GM18858 (cell line): ENCODE measurements at regions not wholly inside any gene's neighbourhood (a gene's known extent, or its start where the extent isn't known, plus 50 kb on each side); places are given as distances from the start of the nearest gene placed in this dataset.
A peak's percentile ranks its signal among the peaks of the same experiment; 100 is the strongest.
"Not testable (repeated sequence)": the region's sequence is repeated elsewhere in the genome, so short reads cannot be mapped to it uniquely, and the experiment has no call there.

ENCODE experiments used
- ATAC-seq: cut with Tn5 transposase; IDR thresholded peaks from one replicate; pipeline ENCODE4 v1.9.1; 2021; ENCODE audit not compliant: unreplicated experiment

- ATAC-seq, result not testable (repeated sequence)
These were observed 210.8 kb downstream of the CCDC74A start for GRCh38 chr2:131738533-131738932.

DNA sequence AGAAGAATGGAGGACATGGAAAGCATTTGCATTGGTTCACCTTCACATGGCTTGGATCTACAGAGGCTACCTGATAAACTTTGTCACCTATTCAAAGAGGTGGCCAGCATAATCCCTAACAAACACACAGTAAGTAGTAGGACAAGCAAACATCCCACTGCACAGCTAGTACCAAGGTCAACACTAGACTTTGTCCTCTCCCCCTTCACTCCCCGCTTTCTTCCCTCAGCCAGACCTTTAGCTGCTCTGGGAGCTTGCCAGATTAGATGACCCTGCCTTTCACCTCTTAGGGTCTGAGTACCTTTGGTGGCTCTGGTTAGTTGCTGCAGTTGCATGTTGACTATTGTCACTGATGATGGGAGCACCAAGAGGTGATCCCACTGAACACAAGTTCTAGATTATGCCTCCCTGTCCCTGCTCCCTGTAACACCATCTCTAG is 211.3 kb downstream of the CCDC74A start:
- ATAC-seq, result not testable (repeated sequence)

GRCh38 chr2:131753640-131754561 is 226.2 kb downstream of the CCDC74A start:
- ATAC-seq, result no peak

GRCh38 chr2:131754929-131755720 is 227.4 kb downstream of the CCDC74A start:
- ATAC-seq, result no peak

- ATAC-seq, result no peak
These were observed 228.6 kb downstream of the CCDC74A start for GRCh38 chr2:131756141-131756907.

DNA sequence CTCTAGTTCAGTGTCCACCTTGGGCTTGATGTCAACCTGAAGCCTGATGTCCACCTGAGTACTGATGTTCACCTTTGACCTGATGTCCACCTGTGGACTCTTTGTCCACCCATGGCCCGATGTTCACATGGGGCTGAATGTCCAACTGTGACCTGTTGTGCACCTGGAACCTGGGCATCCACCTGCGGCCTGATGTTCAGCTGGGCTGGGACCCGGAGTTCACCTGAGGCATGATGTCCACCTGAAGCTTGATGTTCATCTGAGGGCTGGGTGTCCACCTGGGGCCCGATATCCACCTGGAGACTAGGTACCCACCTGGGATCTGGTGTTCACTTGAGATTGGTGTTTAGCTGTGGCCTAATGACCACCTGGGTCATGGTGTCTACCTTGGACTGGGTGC is 231.3 kb downstream of the CCDC74A start:
- not testable (repeated sequence) for ATAC-seq

DNA sequence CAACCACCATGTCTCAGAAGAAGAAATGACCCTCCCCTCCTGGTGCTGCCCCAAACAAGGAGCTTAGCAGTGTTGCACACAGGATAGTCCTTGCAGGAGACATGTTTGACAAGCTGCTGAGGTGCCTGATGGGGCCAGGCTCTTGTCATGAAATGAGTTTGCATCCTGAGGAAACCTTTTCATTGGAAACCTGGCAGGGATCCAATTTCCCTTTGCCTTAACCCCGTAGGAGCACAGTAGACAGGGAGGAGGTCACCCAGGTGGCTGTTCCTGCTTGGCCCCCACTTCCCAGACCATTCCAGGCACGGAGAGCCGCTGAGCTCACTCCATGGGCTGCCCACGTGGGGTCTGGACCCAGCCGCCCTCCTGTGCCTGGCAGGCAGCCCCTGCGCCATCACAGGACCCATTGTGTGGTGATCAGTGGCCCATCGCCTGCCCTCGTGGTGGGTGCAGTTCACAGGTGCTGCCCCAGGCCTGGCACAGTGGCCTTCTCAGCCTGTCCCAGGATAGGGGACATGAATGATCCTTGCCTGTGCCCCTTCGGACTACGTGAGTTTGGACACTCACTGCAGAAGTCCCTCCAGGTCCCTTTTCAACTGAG is 247.4 kb downstream of the CCDC74A start:
- not testable (repeated sequence) for ATAC-seq

GRCh38 chr2:131775903-131776506 is 248.3 kb downstream of the CCDC74A start:
- ATAC-seq, result not testable (repeated sequence)

GRCh38 chr2:131780446-131780845 is 252.8 kb downstream of the CCDC74A start:
- ATAC-seq, result not testable (repeated sequence)

DNA sequence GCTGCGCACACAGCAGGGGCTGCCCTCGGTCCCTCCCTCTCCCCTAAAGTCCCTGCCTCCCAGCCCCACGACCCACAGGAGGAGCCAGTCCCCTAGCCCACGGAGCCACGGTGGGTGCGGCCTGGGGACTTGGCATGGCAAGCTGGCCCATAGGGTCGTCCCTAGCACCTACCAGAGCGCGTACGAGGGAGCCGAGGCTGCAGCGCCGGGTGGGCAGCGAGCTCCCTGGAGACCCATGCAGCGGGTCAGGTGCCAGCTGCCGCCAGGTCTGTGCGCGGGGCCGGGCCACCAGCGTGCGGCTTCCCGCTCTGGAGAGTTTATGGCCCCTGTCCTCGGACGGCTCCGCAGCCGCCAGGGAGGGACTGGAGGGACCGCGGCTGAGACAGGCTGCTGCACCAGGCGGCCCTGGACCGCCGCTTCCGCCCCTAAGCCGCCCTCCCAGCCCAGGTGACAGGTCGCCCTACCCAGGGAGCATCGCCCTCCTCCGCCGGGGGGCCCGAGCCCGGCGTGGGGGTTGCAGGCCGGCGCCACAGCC is 273.6 kb downstream of the CCDC74A start:
- ATAC-seq, result no peak

GRCh38 chr2:131801745-131802350 is 274.2 kb downstream of the CCDC74A start:
- peak; percentile 82 for ATAC-seq

GRCh38 chr2:131802351-131802836 is 274.7 kb downstream of the CCDC74A start:
- not testable (repeated sequence) for ATAC-seq

DNA sequence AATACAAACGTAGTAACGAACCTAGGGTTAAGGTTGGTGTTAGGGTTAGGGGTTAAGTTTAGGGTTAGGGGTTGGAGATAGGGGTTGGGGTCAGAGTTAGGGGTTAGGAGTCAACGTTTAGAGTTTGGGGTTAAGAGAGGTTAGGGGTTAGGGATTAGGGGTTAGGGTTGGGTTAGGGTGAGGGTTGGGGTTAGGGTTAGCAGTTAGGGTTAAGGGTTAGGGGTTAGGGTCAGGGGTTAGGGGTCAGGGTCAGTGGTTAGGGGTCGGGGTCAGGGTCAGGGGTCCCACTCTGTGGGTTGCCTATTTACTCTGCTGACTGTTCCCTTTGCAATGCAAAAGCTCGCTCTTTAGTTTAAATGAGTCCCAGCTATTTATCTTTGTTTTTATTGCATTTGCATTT is 275.5 kb downstream of the CCDC74A start:
- ATAC-seq, result not testable (repeated sequence)

- ATAC-seq, result not testable (repeated sequence)
These were observed 284.9 kb downstream of the CCDC74A start for GRCh38 chr2:131812605-131813004.

DNA sequence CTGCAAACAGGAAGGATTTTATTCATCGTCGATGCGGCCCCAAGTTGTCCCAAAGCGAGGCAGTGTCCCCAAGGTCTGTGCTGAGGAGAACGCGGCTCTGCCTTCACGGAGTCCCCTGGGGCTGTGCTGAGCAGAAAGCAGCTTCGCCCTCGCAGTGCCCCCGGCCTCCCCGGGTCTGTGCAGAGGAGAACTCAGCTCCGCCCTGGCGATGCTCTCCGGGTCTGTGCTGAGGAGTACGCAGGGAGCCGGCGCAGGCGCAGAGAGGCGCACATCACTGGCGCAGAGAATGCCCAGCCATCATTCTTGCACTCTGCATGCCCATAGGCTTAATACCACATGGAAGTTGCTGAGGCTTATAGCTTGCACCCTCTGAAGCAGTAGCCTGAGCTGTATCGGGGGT is 285.7 kb downstream of the CCDC74A start:
- ATAC-seq, result not testable (repeated sequence)

GRCh38 chr2:131818267-131818973 is 290.7 kb downstream of the CCDC74A start:
- ATAC-seq, result not testable (repeated sequence)

DNA sequence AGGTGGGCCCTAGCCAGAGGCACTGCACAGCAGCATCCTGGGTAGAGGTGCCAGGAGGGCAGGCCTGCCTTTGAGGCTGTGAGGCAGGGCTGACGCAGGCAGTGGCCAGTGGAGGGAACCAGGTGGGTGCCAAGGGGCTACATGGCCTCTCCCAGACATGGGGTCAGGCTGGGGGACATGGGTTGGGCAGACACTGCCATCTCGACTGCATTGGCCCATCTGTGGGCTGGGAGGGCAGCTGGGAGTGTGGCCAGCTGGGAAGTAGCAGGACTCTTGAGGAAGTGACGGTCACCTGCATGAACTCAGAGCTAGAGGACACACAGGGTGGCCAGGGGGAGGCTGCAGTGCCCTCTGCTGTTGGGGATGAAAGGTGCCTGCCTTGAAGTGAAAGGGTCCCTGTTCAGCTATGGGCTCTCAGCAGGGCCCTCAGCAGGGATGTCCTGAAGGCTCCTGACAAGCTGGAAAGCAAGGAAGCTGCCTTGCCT is 294.6 kb downstream of the CCDC74A start:
- not testable (repeated sequence) for ATAC-seq

- not testable (repeated sequence) for ATAC-seq
These were observed 295.4 kb downstream of the CCDC74A start for GRCh38 chr2:131823058-131823457.
